ENCODE measurements at regions not wholly inside any gene's neighbourhood (a gene's known extent, or its start where the extent isn't known, plus 50 kb on each side); places are given as distances from the start of the nearest gene placed in this dataset.

- H3K9me2 ChIP-seq (replicated peaks; ENCODE audit: insufficient read depth, low read length) = no peaks in the 10 kb centered on the region
- H3K9ac ChIP-seq (ENCODE audit: low read length) = no peak overlapping the region
- H3K79me2 ChIP-seq (ENCODE audit: insufficient read depth, low read length) = no peaks in the 10 kb centered on the region
- no peak overlapping the region for H3K27ac ChIP-seq (ENCODE audit: low read depth, low read length)
- no peaks in the 10 kb centered on the region for H3K27me3 ChIP-seq (ENCODE audit: low read length)
- no peak overlapping the region for H3K4me3 ChIP-seq (ENCODE audit: insufficient read depth, low read length, poor library complexity, severe bottlenecking)
- H3K9me3 ChIP-seq (ENCODE audit: insufficient read depth, low read length) = no peaks in the 10 kb centered on the region
- no peak overlapping the region for H3K4me2 ChIP-seq (ENCODE audit: low read depth, low read length, poor library complexity, severe bottlenecking)
- H4K20me1 ChIP-seq (ENCODE audit: low read depth, low read length) = no peaks in the 10 kb centered on the region
- H2AFZ ChIP-seq (ENCODE audit: low read depth, low read length, severe bottlenecking) = no peak overlapping the region
- no peaks in the 10 kb centered on the region for H3F3A ChIP-seq (ENCODE audit: insufficient read depth)
- no peak for TF ChIP-seq CTCF (IDR thresholded peaks at IDR 0.05; ENCODE audit: insufficient read depth, low read length, poor library complexity, severe bottlenecking)
- TF ChIP-seq EZH2phosphoT487 (conservative IDR thresholded peaks at IDR 0.05; ENCODE audit: low read length) = no peak
- no peaks in the 10 kb centered on the region for H3K36me3 ChIP-seq (ENCODE audit: low read length)
These were observed 110.2 kb upstream of the PLD5 start for GRCh38 chr1:242634732-242635131.

- H4K20me1 ChIP-seq (ENCODE audit: low read depth, low read length) = no peaks in the 10 kb centered on the region
- no peak overlapping the region for H3K9ac ChIP-seq (ENCODE audit: low read length)
- H2AFZ ChIP-seq (ENCODE audit: low read depth, low read length, severe bottlenecking) = no peak overlapping the region
- H3K27me3 ChIP-seq (ENCODE audit: low read length) = no peaks in the 10 kb centered on the region
- no peak overlapping the region for H3K27ac ChIP-seq (ENCODE audit: low read depth, low read length)
- H3K4me3 ChIP-seq (ENCODE audit: insufficient read depth, low read length, poor library complexity, severe bottlenecking) = no peak overlapping the region
- TF ChIP-seq EZH2phosphoT487 (conservative IDR thresholded peaks at IDR 0.05; ENCODE audit: low read length) = no peak
- TF ChIP-seq CTCF (IDR thresholded peaks at IDR 0.05; ENCODE audit: insufficient read depth, low read length, poor library complexity, severe bottlenecking) = no peak
- H3K9me3 ChIP-seq (ENCODE audit: insufficient read depth, low read length) = no peaks in the 10 kb centered on the region
- H3K79me2 ChIP-seq (ENCODE audit: insufficient read depth, low read length) = no peaks in the 10 kb centered on the region
- H3K4me2 ChIP-seq (ENCODE audit: low read depth, low read length, poor library complexity, severe bottlenecking) = no peak overlapping the region
- H3K36me3 ChIP-seq (ENCODE audit: low read length) = no peaks in the 10 kb centered on the region
- no peaks in the 10 kb centered on the region for H3F3A ChIP-seq (ENCODE audit: insufficient read depth)
- H3K9me2 ChIP-seq (replicated peaks; ENCODE audit: insufficient read depth, low read length) = no peaks in the 10 kb centered on the region
These were observed 104.9 kb upstream of the PLD5 start for GRCh38 chr1:242629396-242629795.

- no peak overlapping the region for H2AFZ ChIP-seq (ENCODE audit: low read depth, low read length, severe bottlenecking)
- no peaks in the 10 kb centered on the region for H3K36me3 ChIP-seq (ENCODE audit: low read length)
- H4K20me1 ChIP-seq (ENCODE audit: low read depth, low read length) = no peaks in the 10 kb centered on the region
- H3F3A ChIP-seq (ENCODE audit: insufficient read depth) = no peaks in the 10 kb centered on the region
- no peak overlapping the region for H3K4me3 ChIP-seq (ENCODE audit: insufficient read depth, low read length, poor library complexity, severe bottlenecking)
- TF ChIP-seq EZH2phosphoT487 (conservative IDR thresholded peaks at IDR 0.05; ENCODE audit: low read length) (no peak), CTCF (IDR thresholded peaks at IDR 0.05; ENCODE audit: insufficient read depth, low read length, poor library complexity, severe bottlenecking) (no peak)
- H3K9me2 ChIP-seq (replicated peaks; ENCODE audit: insufficient read depth, low read length) = no peaks in the 10 kb centered on the region
- H3K4me2 ChIP-seq (ENCODE audit: low read depth, low read length, poor library complexity, severe bottlenecking) = no peak overlapping the region
- no peaks in the 10 kb centered on the region for H3K9me3 ChIP-seq (ENCODE audit: insufficient read depth, low read length)
- no peaks in the 10 kb centered on the region for H3K27me3 ChIP-seq (ENCODE audit: low read length)
- H3K9ac ChIP-seq (ENCODE audit: low read length) = no peak overlapping the region
- no peaks in the 10 kb centered on the region for H3K79me2 ChIP-seq (ENCODE audit: insufficient read depth, low read length)
- H3K27ac ChIP-seq (ENCODE audit: low read depth, low read length) = no peak overlapping the region
These were observed 99.3 kb upstream of the PLD5 start for GRCh38 chr1:242623756-242624155.

- Histone ChIP-seq H3K36me3 (ENCODE audit: low read length) (no peaks in the 10 kb centered on the region), H3K9me3 (ENCODE audit: insufficient read depth, low read length) (no peaks in the 10 kb centered on the region), H3K27ac (ENCODE audit: low read depth, low read length) (no peak overlapping the region), H4K20me1 (ENCODE audit: low read depth, low read length) (no peaks in the 10 kb centered on the region), H3K4me3 (ENCODE audit: insufficient read depth, low read length, poor library complexity, severe bottlenecking) (no peak overlapping the region), H3K9me2 (replicated peaks; ENCODE audit: insufficient read depth, low read length) (no peaks in the 10 kb centered on the region), H3K79me2 (ENCODE audit: insufficient read depth, low read length) (no peaks in the 10 kb centered on the region), H3K27me3 (ENCODE audit: low read length) (no peaks in the 10 kb centered on the region), H3F3A (ENCODE audit: insufficient read depth) (no peaks in the 10 kb centered on the region), H3K9ac (ENCODE audit: low read length) (no peak overlapping the region), H2AFZ (ENCODE audit: low read depth, low read length, severe bottlenecking) (no peak overlapping the region), H3K4me2 (ENCODE audit: low read depth, low read length, poor library complexity, severe bottlenecking) (no peak overlapping the region)
- TF ChIP-seq EZH2phosphoT487 (conservative IDR thresholded peaks at IDR 0.05; ENCODE audit: low read length) (no peak), CTCF (IDR thresholded peaks at IDR 0.05; ENCODE audit: insufficient read depth, low read length, poor library complexity, severe bottlenecking) (no peak)
These were observed 98.6 kb upstream of the PLD5 start for GRCh38 chr1:242623119-242623518.

All from SU-DHL-6 (cell line).